HepG2 (cell line): ENCODE measurements at regions not wholly inside any gene's neighbourhood (a gene's known extent, or its start where the extent isn't known, plus 50 kb on each side); places are given as distances from the start of the nearest gene placed in this dataset.

Experiments used
- ATAC-seq: fragments of 200-7000 bp; cut with Tn5 transposase; 3 replicates; pipeline ENCODE4 v1.9.1; 2020; ENCODE audit warnings: mild to moderate bottlenecking, moderate library complexity
- BruUV-seq: library from RNA; stranded (reverse); fragments of 400-500 nt; replicated peaks from 2 replicates; lab custom pipeline; 2021; lab: Mats Ljungman, UMichigan
- CTCF ChIA-PET: fragments of 300-600 bp; formaldehyde crosslinking; extraction: SDS; loops from one replicate; lab custom pipeline; 2021; ENCODE audit warnings: low total read pairs, inconsistent platforms, low intra/inter-chr PET ratio; lab: Yijun Ruan, JAX
- POLR2A ChIA-PET: fragments of 350-600 bp; sonication (Branson Sonifier 250); formaldehyde crosslinking; loops from one replicate; lab custom pipeline; 2020; ENCODE audit warnings: antibody characterized with exemption, inconsistent platforms; lab: Yijun Ruan, JAX
- DNase-seq: peaks from one replicate; pipeline ENCODE4 v3.0.0-alpha.2; 2015; ENCODE audit warnings: low spot score
- FAIRE-seq: peaks from 3 replicates; lab custom pipeline; 2011; peaks lifted over from hg19 to GRCh38; lab: Jason Lieb, UNC
- H2AFZ ChIP-seq: one replicate; pipeline ENCODE4 v1.6.1; 2011; ENCODE audit warnings: low read length, inconsistent platforms
- H3K27ac ChIP-seq: fragments of 300-600 bp; 3 replicates; pipeline ENCODE4 v1.8.0; 2011; ENCODE audit warnings: mixed run types, mild to moderate bottlenecking, mixed read lengths, low read length, inconsistent platforms; ENCODE audit not compliant: insufficient read depth; ENCODE audit errors: extremely low read length
- H3K27me3 ChIP-seq, 2 experiments: fragments of 200-600 bp in 1 of 2; 2 replicates in 1 of 2; 3 replicates in 1 of 2; pipeline versions ENCODE4 v1.6.0 to v1.8.0; 2011; ENCODE audit warnings: low read length in 2 of 2, mild to moderate bottlenecking in 2 of 2, moderate library complexity in 2 of 2, inconsistent platforms in 1 of 2; ENCODE audit not compliant: insufficient read depth in 2 of 2, control insufficient read depth in 1 of 2
- H3K36me3 ChIP-seq, 2 experiments: fragments of 200-600 bp in 1 of 2; replicated peaks in 1 of 2; 2 replicates in 1 of 2; 3 replicates in 1 of 2; pipeline versions ENCODE4 v1.5.1 to v1.8.0; 2011; ENCODE audit warnings: low read length in 2 of 2, inconsistent platforms in 1 of 2; ENCODE audit not compliant: insufficient read depth in 2 of 2, control insufficient read depth in 1 of 2
- H3K4me1 ChIP-seq: 2 replicates; pipeline ENCODE4 v1.5.1; 2012; ENCODE audit warnings: low read length, inconsistent platforms; ENCODE audit not compliant: insufficient read depth
- H3K4me2 ChIP-seq: 2 replicates; pipeline ENCODE4 v1.6.0; 2011; ENCODE audit warnings: low read depth, low read length, inconsistent platforms
- H3K4me3 ChIP-seq, 3 experiments: fragments of 200-600 bp in 1 of 3; sonication (generic), shearing (Covaris generic) in 1 of 3; replicated peaks in 1 of 3; 2 replicates each; pipeline ENCODE4 v1.5.1; 2011 to 2016; ENCODE audit warnings: low read length in 3 of 3, inconsistent platforms in 2 of 3, low read depth in 2 of 3, mild to moderate bottlenecking in 2 of 3, control low read depth in 1 of 3, mixed read lengths in 1 of 3; ENCODE audit not compliant: insufficient read depth in 1 of 3
- H3K79me2 ChIP-seq: one replicate; pipeline ENCODE4 v1.6.1; 2011; ENCODE audit warnings: low read length, inconsistent platforms; ENCODE audit not compliant: insufficient read depth
- H3K9ac ChIP-seq: 2 replicates; pipeline ENCODE4 v1.6.0; 2011; ENCODE audit warnings: mild to moderate bottlenecking, low read depth, low read length, inconsistent platforms; ENCODE audit not compliant: insufficient read depth
- H3K9me3 ChIP-seq: 2 replicates; pipeline ENCODE4 v1.5.1; 2012; ENCODE audit warnings: mild to moderate bottlenecking, low read length
- H4K20me1 ChIP-seq: 2 replicates; pipeline ENCODE4 v1.6.0; 2011; ENCODE audit warnings: inconsistent platforms, mild to moderate bottlenecking, low read length, moderate library complexity; ENCODE audit not compliant: insufficient read depth
- SMAD3 ChIP-seq: sonication (generic); formaldehyde crosslinking; IDR thresholded peaks from 2 replicates; pipeline ENCODE4 v1.4.0; 2020; ENCODE audit warnings: missing genetic modification reagents
- ZFP91 ChIP-seq: sonication (generic); formaldehyde crosslinking; IDR thresholded peaks from 2 replicates; pipeline ENCODE4 v1.9.0; 2022; ENCODE audit warnings: missing genetic modification reagents, mild to moderate bottlenecking, borderline replicate concordance
- ZNF142 ChIP-seq: sonication (generic); formaldehyde crosslinking; IDR thresholded peaks from 2 replicates; pipeline ENCODE4 v1.4.0; 2020; ENCODE audit warnings: missing genetic modification reagents
- ZNF768 ChIP-seq: sonication (generic); formaldehyde crosslinking; IDR thresholded peaks from 2 replicates; pipeline ENCODE4 v1.4.0; 2020; ENCODE audit warnings: missing genetic modification reagents
- WGBS: methylation state at CpG from one replicate; pipeline ENCODE4 v1.1.6; 2017; ENCODE audit warnings: low lambda C conversion rate; 5-methylcytosine and 5-hydroxymethylcytosine counted together
- in situ Hi-C: cut with HindIII; loops from 2 replicates; pipeline ENCODE4 v1.10.0; 2017; ENCODE audit warnings: low pct_unique_long_range_greater_than_20kb; ENCODE audit not compliant: extremely low pct_ligation_motif_present
- intact Hi-C: fragments of 100-400 bp; cut with micrococcal nuclease; formaldehyde crosslinking; loops from one replicate; pipeline ENCODE4 v1.10.0; 2022; ENCODE audit not compliant: unreplicated experiment
- TF ChIP-seq, protein P1 (sequence below): sonication (generic); formaldehyde crosslinking; IDR thresholded peaks from 2 replicates; pipeline ENCODE4 v1.4.0; 2020; ENCODE audit warnings: mild to moderate bottlenecking, missing genetic modification reagents

DNA sequence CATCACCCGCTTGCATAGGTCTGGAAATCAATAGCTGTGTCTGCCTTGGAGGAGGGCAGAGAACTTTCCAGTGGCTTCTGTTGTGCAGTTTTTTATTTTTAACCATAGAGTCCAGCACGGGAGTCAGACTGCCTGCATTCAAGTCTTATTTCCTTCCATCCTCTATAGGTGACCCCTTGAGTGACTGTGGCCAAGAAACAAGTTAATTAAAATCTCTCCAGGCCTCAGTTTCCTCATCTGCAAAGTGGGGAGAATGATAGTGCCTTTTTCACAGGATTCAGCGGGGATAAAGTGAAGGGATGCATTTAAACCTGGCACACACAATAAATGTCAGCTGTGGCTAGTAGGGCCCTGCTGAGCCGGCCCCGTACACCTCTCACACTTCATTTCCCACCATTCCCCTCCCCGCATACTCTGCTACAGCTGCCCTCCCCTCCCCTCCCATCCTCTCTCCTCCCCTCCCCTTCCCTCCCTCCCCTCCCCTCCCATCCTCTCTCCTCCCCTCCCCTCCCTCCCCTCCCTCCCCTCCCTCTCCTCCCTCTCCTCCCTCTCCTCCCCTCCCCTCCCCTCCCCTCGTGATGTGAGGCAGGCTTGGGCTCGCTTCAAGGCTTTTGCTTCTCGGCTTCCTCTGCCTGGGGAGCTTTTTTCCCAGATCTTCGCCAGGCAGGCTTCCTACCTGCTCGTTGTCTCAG, 150.5 kb downstream of the TFAP2C start (continued):
- no peak for TF ChIP-seq SMAD3 (CRISPR knock-in tag)
- TF ChIP-seq ZNF142 (CRISPR knock-in tag) = no peak

GRCh38 chr20:56780266-56780665, 151.2 kb downstream of the TFAP2C start:
- in situ Hi-C loops = no loop called here
- CTCF ChIA-PET = no interaction called here
- no peak for ATAC-seq
- BruUV-seq = no TSS peak
- Histone ChIP-seq H3K9me3 (no peaks in the 10 kb centered on the region), H3K36me3 (no peaks in the 10 kb centered on the region), H3K79me2 (no peaks in the 10 kb centered on the region), H3K27me3 (peaks cover 0 to 25% of the 10 kb centered on the region in 2 experiments; a peak in 2 of 5 replicates), H4K20me1 (no peaks in the 10 kb centered on the region), H3K27ac (no peak overlapping the region), H3K4me2 (no peak overlapping the region), H3K9ac (no peak overlapping the region), H3K4me3 (no peak overlapping the region), H3K4me1 (no peaks in the 10 kb centered on the region), H2AFZ (no peak overlapping the region)
- 18% methylated on average over 7 of the region's 7 CpGs for WGBS
- FAIRE-seq = no peak
- intact Hi-C loops = no loop called here
- POLR2A ChIA-PET = no interaction called here
- TF ChIP-seq, protein P1, sequence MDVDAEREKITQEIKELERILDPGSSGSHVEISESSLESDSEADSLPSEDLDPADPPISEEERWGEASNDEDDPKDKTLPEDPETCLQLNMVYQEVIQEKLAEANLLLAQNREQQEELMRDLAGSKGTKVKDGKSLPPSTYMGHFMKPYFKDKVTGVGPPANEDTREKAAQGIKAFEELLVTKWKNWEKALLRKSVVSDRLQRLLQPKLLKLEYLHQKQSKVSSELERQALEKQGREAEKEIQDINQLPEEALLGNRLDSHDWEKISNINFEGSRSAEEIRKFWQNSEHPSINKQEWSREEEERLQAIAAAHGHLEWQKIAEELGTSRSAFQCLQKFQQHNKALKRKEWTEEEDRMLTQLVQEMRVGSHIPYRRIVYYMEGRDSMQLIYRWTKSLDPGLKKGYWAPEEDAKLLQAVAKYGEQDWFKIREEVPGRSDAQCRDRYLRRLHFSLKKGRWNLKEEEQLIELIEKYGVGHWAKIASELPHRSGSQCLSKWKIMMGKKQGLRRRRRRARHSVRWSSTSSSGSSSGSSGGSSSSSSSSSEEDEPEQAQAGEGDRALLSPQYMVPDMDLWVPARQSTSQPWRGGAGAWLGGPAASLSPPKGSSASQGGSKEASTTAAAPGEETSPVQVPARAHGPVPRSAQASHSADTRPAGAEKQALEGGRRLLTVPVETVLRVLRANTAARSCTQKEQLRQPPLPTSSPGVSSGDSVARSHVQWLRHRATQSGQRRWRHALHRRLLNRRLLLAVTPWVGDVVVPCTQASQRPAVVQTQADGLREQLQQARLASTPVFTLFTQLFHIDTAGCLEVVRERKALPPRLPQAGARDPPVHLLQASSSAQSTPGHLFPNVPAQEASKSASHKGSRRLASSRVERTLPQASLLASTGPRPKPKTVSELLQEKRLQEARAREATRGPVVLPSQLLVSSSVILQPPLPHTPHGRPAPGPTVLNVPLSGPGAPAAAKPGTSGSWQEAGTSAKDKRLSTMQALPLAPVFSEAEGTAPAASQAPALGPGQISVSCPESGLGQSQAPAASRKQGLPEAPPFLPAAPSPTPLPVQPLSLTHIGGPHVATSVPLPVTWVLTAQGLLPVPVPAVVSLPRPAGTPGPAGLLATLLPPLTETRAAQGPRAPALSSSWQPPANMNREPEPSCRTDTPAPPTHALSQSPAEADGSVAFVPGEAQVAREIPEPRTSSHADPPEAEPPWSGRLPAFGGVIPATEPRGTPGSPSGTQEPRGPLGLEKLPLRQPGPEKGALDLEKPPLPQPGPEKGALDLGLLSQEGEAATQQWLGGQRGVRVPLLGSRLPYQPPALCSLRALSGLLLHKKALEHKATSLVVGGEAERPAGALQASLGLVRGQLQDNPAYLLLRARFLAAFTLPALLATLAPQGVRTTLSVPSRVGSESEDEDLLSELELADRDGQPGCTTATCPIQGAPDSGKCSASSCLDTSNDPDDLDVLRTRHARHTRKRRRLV (CRISPR knock-in tag) = no peak
- TF ChIP-seq ZNF768 (CRISPR knock-in tag) (peak; percentile 38; the same call in 1 of the 2 replicates), ZFP91 (CRISPR knock-in tag) (no peak)
- no peak for DNase-seq
